Left ventricle myocardium superior (tissue), 1 donor: ENCODE measurements at regions not wholly inside any gene's neighbourhood (a gene's known extent, or its start where the extent isn't known, plus 50 kb on each side); places are given as distances from the start of the nearest gene placed in this dataset.
"Not testable (repeated sequence)": the region's sequence is repeated elsewhere in the genome, so short reads cannot be mapped to it uniquely, and the experiment has no call there.

ENCODE experiments used
- ATAC-seq: fragments of 200-7000 bp; cut with Tn5 transposase; one replicate; pipeline ENCODE4 v1.9.1; 2020; ENCODE audit warnings: mild to moderate bottlenecking, moderate library complexity
- DNase-seq: peaks from one replicate; pipeline ENCODE4 v3.0.0-alpha.2; 2020
- intact Hi-C: fragments of 100-400 bp; cut with micrococcal nuclease; formaldehyde crosslinking; loops from one replicate; pipeline ENCODE4 v1.11.0; 2022
- donor health status: DM: no; HTN: yes; CAD: no; lungs with severe emphysema.

GRCh38 chr5:143898381-143898780 is 86.4 kb downstream of the HMHB1 start:
- ATAC-seq (no peak), DNase-seq (no peak)
- intact Hi-C loops, result no loop called here

GRCh38 chr5:143898916-143899591 is 87.1 kb downstream of the HMHB1 start:
- ATAC-seq (no peak), DNase-seq (no peak)
- intact Hi-C loops, result no loop called here

GRCh38 chr5:143908959-143909358 is 97.0 kb downstream of the HMHB1 start:
- DNase-seq, result no peak
- no peak for ATAC-seq
- intact Hi-C loops, result no loop called here

GRCh38 chr5:143913008-143913752 is 101.2 kb downstream of the HMHB1 start:
- intact Hi-C loops, result no loop called here
- no peak for ATAC-seq
- no peak for DNase-seq

- intact Hi-C loops, result no loop called here
These were observed 102.8 kb downstream of the HMHB1 start for GRCh38 chr5:143914756-143915155.

GRCh38 chr5:143916451-143916850 is 104.5 kb downstream of the HMHB1 start:
- intact Hi-C loops, result no loop called here
- DNase-seq, result no peak
- no peak for ATAC-seq

More at GRCh38 chr5:143914756-143915155, 102.8 kb downstream of the HMHB1 start:
- ATAC-seq (no peak), DNase-seq (no peak)

GRCh38 chr5:143918961-143919360 is 107.0 kb downstream of the HMHB1 start:
- ATAC-seq, result no peak
- intact Hi-C loops, result no loop called here

GRCh38 chr5:143920772-143921171 is 108.8 kb downstream of the HMHB1 start:
- intact Hi-C loops, result no loop called here
- DNase-seq (no peak), ATAC-seq (no peak)

More at GRCh38 chr5:143918961-143919360, 107.0 kb downstream of the HMHB1 start:
- DNase-seq, result no peak

GRCh38 chr5:143921525-143922311 is 109.8 kb downstream of the HMHB1 start:
- intact Hi-C loops, result no loop called here
- ATAC-seq, result peak; percentile 88

GRCh38 chr5:143922718-143923117 is 110.8 kb downstream of the HMHB1 start:
- DNase-seq, result no peak
- peak; percentile 87 for ATAC-seq
- intact Hi-C loops, result no loop called here

More at GRCh38 chr5:143921525-143922311, 109.8 kb downstream of the HMHB1 start:
- no peak for DNase-seq

GRCh38 chr5:143923634-143924266 is 111.8 kb downstream of the HMHB1 start:
- DNase-seq (no peak), ATAC-seq (no peak)
- intact Hi-C loops, result no loop called here

- ATAC-seq, result no peak
These were observed 112.5 kb downstream of the HMHB1 start for GRCh38 chr5:143924311-143924978.

GRCh38 chr5:143924979-143925325 is 113.0 kb downstream of the HMHB1 start:
- ATAC-seq, DNase-seq, intact Hi-C loops: not testable (repeated sequence)

More at GRCh38 chr5:143924311-143924978, 112.5 kb downstream of the HMHB1 start:
- DNase-seq, result no peak
- intact Hi-C loops, result no loop called here

GRCh38 chr5:143929486-143929885 is 117.5 kb downstream of the HMHB1 start:
- DNase-seq, result no peak
- intact Hi-C loops, result no loop called here
- ATAC-seq, result no peak

GRCh38 chr5:143930561-143930960 is 118.6 kb downstream of the HMHB1 start:
- no peak for ATAC-seq
- intact Hi-C loops, result no loop called here
- no peak for DNase-seq

GRCh38 chr5:143931476-143931875 is 119.5 kb downstream of the HMHB1 start:
- peak; percentile 91 for ATAC-seq
- intact Hi-C loops, result no loop called here

GRCh38 chr5:143931986-143932385 is 120.0 kb downstream of the HMHB1 start:
- intact Hi-C loops, result no loop called here
- ATAC-seq, result no peak

More at GRCh38 chr5:143931476-143931875, 119.5 kb downstream of the HMHB1 start:
- peak; percentile 37 for DNase-seq

GRCh38 chr5:143932584-143932983 is 120.6 kb downstream of the HMHB1 start:
- intact Hi-C loops, result no loop called here
- no peak for DNase-seq
- ATAC-seq, result no peak

More at GRCh38 chr5:143931986-143932385, 120.0 kb downstream of the HMHB1 start:
- no peak for DNase-seq

GRCh38 chr5:143933451-143933850 is 121.5 kb downstream of the HMHB1 start:
- intact Hi-C loops, result no loop called here
- DNase-seq, result no peak
- ATAC-seq, result no peak
